RWPE2 (cell line): ENCODE measurements at regions not wholly inside any gene's neighbourhood (a gene's known extent, or its start where the extent isn't known, plus 50 kb on each side); places are given as distances from the start of the nearest gene placed in this dataset.

Experiments used
- ATAC-seq: fragments of 200-7000 bp; cut with Tn5 transposase; 3 replicates; pipeline ENCODE4 v1.9.1; 2021; ENCODE audit warnings: low read depth
- DNase-seq: peaks from one replicate; pipeline ENCODE4 v3.0.0-alpha.2; 2020; ENCODE audit warnings: low spot score
- H3K27ac ChIP-seq: fragments of 450-650 bp; 2 replicates; pipeline ENCODE4 v1.5.1; 2017; ENCODE audit warnings: mild to moderate bottlenecking; ENCODE audit not compliant: poor library complexity, severe bottlenecking
- H3K27me3 ChIP-seq: fragments of 250-450 bp; sonication (Bioruptor Pico); 2 replicates; pipeline ENCODE4 v1.5.1; 2021; ENCODE audit warnings: mild to moderate bottlenecking, moderate library complexity; ENCODE audit not compliant: insufficient read depth, poor library complexity, severe bottlenecking
- H3K36me3 ChIP-seq: fragments of 250-450 bp; sonication (Bioruptor Pico); 2 replicates; pipeline ENCODE4 v1.5.1; 2020; ENCODE audit warnings: low read depth, mild to moderate bottlenecking, moderate library complexity
- H3K4me1 ChIP-seq: fragments of 250-450 bp; sonication (Bioruptor Pico); 2 replicates; pipeline ENCODE4 v1.5.1; 2021; ENCODE audit warnings: mild to moderate bottlenecking, moderate library complexity; ENCODE audit not compliant: insufficient read depth, poor library complexity, severe bottlenecking
- H3K4me3 ChIP-seq: fragments of 250-450 bp; sonication (Bioruptor Pico); 2 replicates; pipeline ENCODE4 v1.5.1; 2021; ENCODE audit warnings: mild to moderate bottlenecking, moderate library complexity; ENCODE audit not compliant: severe bottlenecking
- H3K9me3 ChIP-seq: fragments of 250-450 bp; sonication (Bioruptor Pico); 2 replicates; pipeline ENCODE4 v1.5.1; 2021; ENCODE audit warnings: mild to moderate bottlenecking, moderate library complexity; ENCODE audit not compliant: severe bottlenecking
- CTCF ChIP-seq: fragments of 450-650 bp; IDR thresholded peaks from one replicate; pipeline ENCODE4 v1.5.1; 2017; ENCODE audit warnings: mild to moderate bottlenecking, moderate library complexity; ENCODE audit not compliant: poor library complexity, severe bottlenecking

GRCh38 chr13:63110466-63110865 is 1694.8 kb upstream of the PCDH20 start:
- ATAC-seq: no peak
- no peaks in the 10 kb centered on the region for H3K36me3 ChIP-seq
- no peak for DNase-seq
- H3K27me3 ChIP-seq: no peaks in the 10 kb centered on the region
- no peaks in the 10 kb centered on the region for H3K4me1 ChIP-seq
- no peak for TF ChIP-seq CTCF
- no peak overlapping the region for H3K4me3 ChIP-seq
- H3K27ac ChIP-seq: no peak overlapping the region
- H3K9me3 ChIP-seq: no peaks in the 10 kb centered on the region

GRCh38 chr13:63107179-63107943 is 1691.7 kb upstream of the PCDH20 start:
- no peaks in the 10 kb centered on the region for H3K4me1 ChIP-seq
- DNase-seq (no peak), ATAC-seq (peak; percentile 46; the same call in 2 of the 3 replicates)
- H3K27ac ChIP-seq: no peak overlapping the region
- H3K27me3 ChIP-seq: no peaks in the 10 kb centered on the region
- no peak for TF ChIP-seq CTCF
- H3K9me3 ChIP-seq: no peaks in the 10 kb centered on the region
- H3K4me3 ChIP-seq: no peak overlapping the region
- H3K36me3 ChIP-seq: no peaks in the 10 kb centered on the region

- no peak for TF ChIP-seq CTCF
- H3K4me1 ChIP-seq: no peaks in the 10 kb centered on the region
- no peak overlapping the region for H3K27ac ChIP-seq
- no peak for DNase-seq
- no peaks in the 10 kb centered on the region for H3K27me3 ChIP-seq
- no peak for ATAC-seq
- no peaks in the 10 kb centered on the region for H3K36me3 ChIP-seq
- no peaks in the 10 kb centered on the region for H3K9me3 ChIP-seq
- no peak overlapping the region for H3K4me3 ChIP-seq
Measured at GRCh38 chr13:63094717-63095116, 1679.1 kb upstream of the PCDH20 start.

GRCh38 chr13:63093907-63094469 is 1678.3 kb upstream of the PCDH20 start:
- no peak for TF ChIP-seq CTCF
- no peak for DNase-seq
- H3K4me1 ChIP-seq: no peaks in the 10 kb centered on the region
- no peak for ATAC-seq
- H3K4me3 ChIP-seq: no peak overlapping the region
- H3K27ac ChIP-seq: no peak overlapping the region
- no peaks in the 10 kb centered on the region for H3K36me3 ChIP-seq
- H3K27me3 ChIP-seq: no peaks in the 10 kb centered on the region
- no peaks in the 10 kb centered on the region for H3K9me3 ChIP-seq

- no peaks in the 10 kb centered on the region for H3K9me3 ChIP-seq
- no peaks in the 10 kb centered on the region for H3K4me1 ChIP-seq
- no peak overlapping the region for H3K27ac ChIP-seq
- no peak for TF ChIP-seq CTCF
- H3K36me3 ChIP-seq: no peaks in the 10 kb centered on the region
- DNase-seq (no peak), ATAC-seq (no peak)
- no peaks in the 10 kb centered on the region for H3K27me3 ChIP-seq
- H3K4me3 ChIP-seq: no peak overlapping the region
Measured at GRCh38 chr13:63092456-63092855, 1676.8 kb upstream of the PCDH20 start.
